ENCODE measurements at regions not wholly inside any gene's neighbourhood (a gene's known extent, or its start where the extent isn't known, plus 50 kb on each side); places are given as distances from the start of the nearest gene placed in this dataset.

GRCh38 chr6:88520445-88520844 is 354.3 kb upstream of the CNR1 start:
- TF ChIP-seq CTCF (IDR thresholded peaks at IDR 0.05), result no peak
- TF ChIP-seq POLR2A (IDR thresholded peaks at IDR 0.05), result no peak
- TF ChIP-seq EP300 (IDR thresholded peaks at IDR 0.05), result no peak
- no peak for TF ChIP-seq POLR2AphosphoS5 (IDR thresholded peaks at IDR 0.05)
